GM12864 (cell line): ENCODE measurements at regions not wholly inside any gene's neighbourhood (a gene's known extent, or its start where the extent isn't known, plus 50 kb on each side); places are given as distances from the start of the nearest gene placed in this dataset.

Experiments
- DNase-seq: peaks from one replicate; pipeline ENCODE4 v3.0.0-alpha.2; 2011; ENCODE audit warnings: low read depth
- H3K4me3 ChIP-seq: 2 replicates; pipeline ENCODE4 v1.5.1; 2011; ENCODE audit warnings: mild to moderate bottlenecking, low read depth, low read length, control low read depth
- TF ChIP-seq, protein P1 (sequence below): IDR thresholded peaks from 2 replicates; pipeline ENCODE4 v1.5.1; 2011; ENCODE audit warnings: low read depth, mild to moderate bottlenecking, moderate library complexity, low read length, control low read depth, inconsistent platforms; ENCODE audit errors: missing control alignments

DNA sequence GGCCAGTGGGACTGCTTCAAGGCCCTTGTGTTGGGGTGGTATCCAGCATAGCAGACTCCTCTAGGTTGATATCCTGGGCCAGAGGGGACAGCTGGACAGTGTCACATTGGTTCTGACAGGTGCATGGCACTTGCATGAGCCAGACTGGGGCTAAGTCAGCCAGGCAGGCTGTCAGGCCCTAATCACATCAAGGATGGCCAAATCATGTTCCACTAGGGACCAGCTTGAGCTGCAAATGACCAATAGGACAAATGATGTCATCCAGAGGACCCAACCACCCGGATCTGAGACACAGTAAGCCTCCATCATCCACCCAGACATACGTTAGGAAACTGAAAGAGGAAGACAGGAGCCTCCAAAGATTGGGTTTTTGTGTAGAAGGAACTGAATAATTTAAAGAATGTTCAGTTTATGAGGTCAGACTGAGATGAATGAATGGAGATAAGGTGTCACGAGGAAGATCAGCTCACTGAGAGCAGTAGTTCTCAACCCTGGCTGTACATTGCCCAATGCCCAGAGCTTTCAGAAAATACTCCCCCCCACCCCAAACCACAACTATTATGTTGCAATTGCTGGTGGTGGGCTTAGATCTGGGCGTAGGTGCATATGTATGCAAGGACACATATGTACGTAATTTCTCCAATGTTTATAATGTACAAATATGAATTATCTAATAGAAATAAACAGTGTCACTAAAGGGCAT lies 75.2 kb upstream of the INHBA start:
- TF ChIP-seq, protein P1, sequence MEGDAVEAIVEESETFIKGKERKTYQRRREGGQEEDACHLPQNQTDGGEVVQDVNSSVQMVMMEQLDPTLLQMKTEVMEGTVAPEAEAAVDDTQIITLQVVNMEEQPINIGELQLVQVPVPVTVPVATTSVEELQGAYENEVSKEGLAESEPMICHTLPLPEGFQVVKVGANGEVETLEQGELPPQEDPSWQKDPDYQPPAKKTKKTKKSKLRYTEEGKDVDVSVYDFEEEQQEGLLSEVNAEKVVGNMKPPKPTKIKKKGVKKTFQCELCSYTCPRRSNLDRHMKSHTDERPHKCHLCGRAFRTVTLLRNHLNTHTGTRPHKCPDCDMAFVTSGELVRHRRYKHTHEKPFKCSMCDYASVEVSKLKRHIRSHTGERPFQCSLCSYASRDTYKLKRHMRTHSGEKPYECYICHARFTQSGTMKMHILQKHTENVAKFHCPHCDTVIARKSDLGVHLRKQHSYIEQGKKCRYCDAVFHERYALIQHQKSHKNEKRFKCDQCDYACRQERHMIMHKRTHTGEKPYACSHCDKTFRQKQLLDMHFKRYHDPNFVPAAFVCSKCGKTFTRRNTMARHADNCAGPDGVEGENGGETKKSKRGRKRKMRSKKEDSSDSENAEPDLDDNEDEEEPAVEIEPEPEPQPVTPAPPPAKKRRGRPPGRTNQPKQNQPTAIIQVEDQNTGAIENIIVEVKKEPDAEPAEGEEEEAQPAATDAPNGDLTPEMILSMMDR: no peak
- no peak for DNase-seq
- no peak overlapping the region for H3K4me3 ChIP-seq

DNA sequence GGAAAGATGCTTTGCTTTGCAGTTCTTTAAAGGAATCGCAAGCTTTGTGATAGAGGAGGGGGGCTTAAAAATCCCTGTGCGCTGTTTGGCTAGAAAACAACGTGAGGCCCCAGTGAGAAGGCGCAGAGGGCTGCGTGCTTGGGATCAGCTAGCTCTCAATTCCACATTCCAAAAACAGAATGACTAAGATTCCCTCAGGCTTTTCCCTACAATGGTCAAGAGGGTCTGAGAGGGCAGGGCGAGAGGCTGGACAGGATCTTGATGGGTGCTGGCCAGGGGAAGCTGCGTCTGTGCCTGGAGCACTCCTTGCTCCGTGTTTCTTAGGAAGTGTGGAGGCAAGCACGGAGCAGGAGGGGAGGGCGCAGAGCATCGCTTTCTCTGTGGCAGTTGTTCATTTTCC lies 72.1 kb upstream of the INHBA start:
- no peak for DNase-seq
- TF ChIP-seq, protein P1: no peak
- H3K4me3 ChIP-seq: no peak overlapping the region

GRCh38 chr7:41773756-41774155 lies 70.9 kb upstream of the INHBA start:
- no peak for DNase-seq
- TF ChIP-seq, protein P1: no peak
- H3K4me3 ChIP-seq: no peak overlapping the region

- no peak for DNase-seq
Observed at GRCh38 chr7:41771717-41772116, 68.8 kb upstream of the INHBA start.

DNA sequence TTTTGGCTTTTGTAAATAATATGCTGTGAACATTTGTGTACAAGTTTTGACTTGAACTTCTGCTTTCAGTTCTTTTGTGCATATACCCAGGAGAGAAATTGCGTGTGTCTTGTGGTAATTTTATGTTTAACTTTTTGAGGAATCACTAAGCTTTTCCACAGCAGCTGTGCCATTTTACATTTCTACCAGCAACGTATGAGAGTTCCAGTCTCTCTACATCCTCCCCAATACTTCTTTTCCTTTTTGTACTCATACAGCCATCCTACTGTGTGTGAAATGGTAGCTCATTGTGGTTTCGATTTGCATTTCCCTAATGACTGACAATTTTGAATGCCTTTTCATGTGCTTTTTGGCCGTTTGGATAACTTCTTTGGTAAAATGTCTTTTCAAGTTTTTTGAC lies 66.3 kb upstream of the INHBA start:
- no peak overlapping the region for H3K4me3 ChIP-seq
- TF ChIP-seq, protein P1: no peak
- no peak for DNase-seq

More at GRCh38 chr7:41771717-41772116, 68.8 kb upstream of the INHBA start:
- TF ChIP-seq, protein P1: no peak
- no peak overlapping the region for H3K4me3 ChIP-seq

DNA sequence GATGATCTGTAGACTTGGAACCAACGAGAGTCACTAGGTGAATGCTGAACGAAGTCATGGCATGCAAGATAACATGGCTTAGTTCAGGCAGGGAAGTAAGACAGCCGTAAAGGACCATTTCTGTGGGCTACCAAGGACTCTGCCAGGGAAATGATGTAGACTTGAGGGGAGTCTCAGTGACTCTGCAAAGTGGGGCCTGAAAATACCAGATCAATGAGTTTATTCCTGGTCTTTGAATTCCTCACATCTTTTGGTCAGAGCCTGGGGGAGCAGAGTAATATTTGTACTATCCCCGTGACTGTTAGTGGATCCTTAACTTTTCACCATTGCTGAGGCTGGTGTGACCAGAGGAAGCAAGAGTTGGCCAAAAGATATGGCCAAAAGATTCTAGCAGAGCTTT lies 60.7 kb upstream of the INHBA start:
- no peak overlapping the region for H3K4me3 ChIP-seq
- DNase-seq: no peak
- TF ChIP-seq, protein P1: no peak

DNA sequence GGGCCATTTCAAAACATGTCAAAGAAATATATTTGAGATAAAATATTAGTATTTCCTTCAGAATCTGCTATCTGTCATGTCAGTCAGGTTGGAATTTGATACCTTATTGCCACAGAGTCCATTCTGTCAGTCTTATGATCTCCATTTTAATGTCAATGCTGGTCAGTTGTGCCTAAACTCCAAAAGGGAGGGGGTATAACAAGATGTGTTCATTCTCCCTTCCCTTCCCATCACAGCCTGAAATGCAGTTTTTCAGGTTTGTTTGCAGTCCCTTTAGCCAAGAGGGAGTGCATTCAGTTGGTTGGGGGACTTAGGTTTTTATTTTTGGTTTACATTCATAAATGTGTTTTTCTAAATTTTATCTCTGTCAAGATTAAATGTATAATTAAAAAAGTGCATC lies 59.8 kb upstream of the INHBA start:
- TF ChIP-seq, protein P1: no peak
- H3K4me3 ChIP-seq: no peak overlapping the region

More for the DNA sequence above, 59.8 kb upstream of the INHBA start:
- DNase-seq: no peak
